GM12878 (cell line): ENCODE measurements at regions not wholly inside any gene's neighbourhood (a gene's known extent, or its start where the extent isn't known, plus 50 kb on each side); places are given as distances from the start of the nearest gene placed in this dataset.

ENCODE experiments used
- ATAC-seq: fragments of 200-7000 bp; cut with Tn5 transposase; 3 replicates; pipeline ENCODE4 v1.9.1; 2020; ENCODE audit warnings: mild to moderate bottlenecking, moderate library complexity
- BruUV-seq: library from RNA; stranded (reverse); fragments of 400-500 nt; replicated peaks from 2 replicates; lab custom pipeline; 2021; lab: Mats Ljungman, UMichigan
- CTCF ChIA-PET: fragments of 300-600 bp; sonication (Branson Sonifier 250); formaldehyde crosslinking; extraction: SDS; loops from one replicate; lab custom pipeline; 2021; ENCODE audit warnings: inconsistent platforms; lab: Yijun Ruan, JAX
- POLR2A ChIA-PET: fragments of 350-600 bp; formaldehyde crosslinking; extraction: SDS; loops from one replicate; lab custom pipeline; 2021; ENCODE audit warnings: inconsistent platforms; lab: Charles Lee
- RAD21 ChIA-PET: fragments of 300-600 bp; sonication (Branson Sonifier 250); formaldehyde crosslinking; loops from one replicate; lab custom pipeline; 2023; ENCODE audit warnings: antibody characterized with exemption; ENCODE audit not compliant: unreplicated experiment; lab: Charles Lee
- SMC1A ChIA-PET: fragments of 300-600 bp; sonication (Branson Sonifier 250); formaldehyde crosslinking; loops from one replicate; lab custom pipeline; 2023; ENCODE audit not compliant: unreplicated experiment, uncharacterized antibody; lab: Charles Lee
- DNase-seq: peaks from one replicate; pipeline ENCODE4 v3.0.0-alpha.2; 2011; ENCODE audit warnings: low read depth, low spot score
- FAIRE-seq: peaks from 3 replicates; lab custom pipeline; 2011; peaks lifted over from hg19 to GRCh38; lab: Jason Lieb, UNC
- H2AFZ ChIP-seq: 2 replicates; pipeline ENCODE4 v1.6.0; 2011; ENCODE audit warnings: low read depth, low read length, control low read depth; ENCODE audit not compliant: control insufficient read depth
- H3K27ac ChIP-seq: 2 replicates; pipeline ENCODE4 v1.5.1; 2011; ENCODE audit warnings: control low read depth; ENCODE audit not compliant: control insufficient read depth, insufficient read depth
- H3K27me3 ChIP-seq, 2 experiments: replicated peaks in 1 of 2; 2 replicates each; pipeline versions ENCODE4 v1.6.0 to v1.6.1; 2011; ENCODE audit warnings: low read length in 1 of 2; ENCODE audit not compliant: control insufficient read depth in 2 of 2, insufficient read depth in 2 of 2
- H3K36me3 ChIP-seq, 2 experiments: 2 replicates each; pipeline ENCODE4 v1.5.1; 2011; ENCODE audit warnings: low read length in 1 of 2; ENCODE audit not compliant: control insufficient read depth in 2 of 2, insufficient read depth in 2 of 2
- H3K4me1 ChIP-seq: 2 replicates; pipeline ENCODE4 v1.6.1; 2011; ENCODE audit warnings: mild to moderate bottlenecking, low read length, moderate library complexity, mixed read lengths; ENCODE audit not compliant: control insufficient read depth, insufficient read depth
- H3K4me2 ChIP-seq: 2 replicates; pipeline ENCODE4 v1.6.0; 2011; ENCODE audit warnings: control low read depth; ENCODE audit not compliant: control insufficient read depth, insufficient read depth
- H3K4me3 ChIP-seq: fragments of 200-600 bp; sonication (generic); 2 replicates; pipeline ENCODE4 v1.5.1; 2016
- H3K79me2 ChIP-seq: 2 replicates; pipeline ENCODE4 v1.6.0; 2011; ENCODE audit warnings: low read length; ENCODE audit not compliant: control insufficient read depth, insufficient read depth
- H3K9ac ChIP-seq: 2 replicates; pipeline ENCODE4 v1.8.0; 2011; ENCODE audit warnings: low read length, control low read depth, mixed read lengths; ENCODE audit not compliant: control insufficient read depth, insufficient read depth
- H3K9me3 ChIP-seq: replicated peaks from 3 replicates; pipeline ENCODE4 v1.5.1; 2011; ENCODE audit warnings: mild to moderate bottlenecking, low read length; ENCODE audit not compliant: control insufficient read depth, insufficient read depth
- H4K20me1 ChIP-seq: 2 replicates; pipeline ENCODE4 v1.6.0; 2011; ENCODE audit not compliant: control insufficient read depth, insufficient read depth
- ASH2L ChIP-seq: fragments of 300-600, 200-600 bp; sonication (generic); IDR thresholded peaks from 2 replicates; pipeline ENCODE4 v1.6.1; 2017; ENCODE audit warnings: low read depth, mild to moderate bottlenecking, borderline replicate concordance
- BHLHE40 ChIP-seq, 2 experiments: fragments of 450-650 bp in 1 of 2; IDR thresholded peaks; 2 replicates each; pipeline ENCODE4 v1.6.1; 2011 to 2017; ENCODE audit warnings: low read depth in 2 of 2, borderline replicate concordance in 1 of 2, improper control_type of control experiment in 1 of 2, low read length in 1 of 2, mild to moderate bottlenecking in 1 of 2
- DPF2 ChIP-seq: fragments of 450-650 bp; IDR thresholded peaks from 2 replicates; pipeline ENCODE4 v1.6.1; 2017; ENCODE audit warnings: mild to moderate bottlenecking
- ESRRA ChIP-seq: IDR thresholded peaks from 2 replicates; pipeline ENCODE4 v1.6.1; 2012; ENCODE audit warnings: mild to moderate bottlenecking, low read length, improper control_type of control experiment
- GATAD2B ChIP-seq: fragments of 450-650 bp; conservative IDR thresholded peaks from 2 replicates; pipeline ENCODE4 v1.6.1; 2017; ENCODE audit warnings: low read depth, mild to moderate bottlenecking, moderate library complexity
- HDAC6 ChIP-seq: fragments of 200-600 bp; sonication (generic); IDR thresholded peaks from one replicate; pipeline ENCODE4 v1.8.0; 2017; ENCODE audit warnings: antibody characterized with exemption; ENCODE audit not compliant: unreplicated experiment
- JUNB ChIP-seq: IDR thresholded peaks from 2 replicates; pipeline ENCODE4 v1.6.1; 2016; ENCODE audit warnings: antibody characterized with exemption, mild to moderate bottlenecking
- MYC ChIP-seq: IDR thresholded peaks from 2 replicates; pipeline ENCODE4 v1.6.1; 2011; ENCODE audit warnings: mild to moderate bottlenecking, low read length, moderate library complexity, inconsistent platforms; ENCODE audit not compliant: insufficient read depth, insufficient replicate concordance, insufficient read length, severe bottlenecking
- NFYB ChIP-seq: IDR thresholded peaks from 2 replicates; pipeline ENCODE4 v1.6.1; 2011; ENCODE audit warnings: low read depth, mild to moderate bottlenecking, low read length, improper control_type of control experiment, moderate library complexity; ENCODE audit not compliant: insufficient read depth
- RELA ChIP-seq: fragments of 450-650 bp; IDR thresholded peaks from 2 replicates; pipeline ENCODE4 v1.8.0; 2014; ENCODE audit warnings: borderline replicate concordance; ENCODE audit not compliant: partially characterized antibody
- SMAD1 ChIP-seq: fragments of 450-650 bp; IDR thresholded peaks from 2 replicates; pipeline ENCODE4 v1.6.1; 2018; ENCODE audit warnings: mild to moderate bottlenecking, low read depth; ENCODE audit not compliant: partially characterized antibody
- SMARCA5 ChIP-seq: fragments of 450-650 bp; IDR thresholded peaks from 2 replicates; pipeline ENCODE4 v1.6.1; 2017; ENCODE audit warnings: mild to moderate bottlenecking
- TCF7 ChIP-seq: IDR thresholded peaks from 2 replicates; pipeline ENCODE4 v1.6.1; 2014; ENCODE audit warnings: antibody characterized with exemption, borderline replicate concordance
- WGBS: methylation state at CpG from one replicate; pipeline ENCODE4 v1.1.6; 2016; ENCODE audit warnings: low lambda C conversion rate; ENCODE audit not compliant: insufficient replicate concordance, insufficient coverage; ENCODE audit errors: missing lambda C conversion rate; 5-methylcytosine and 5-hydroxymethylcytosine counted together
- in situ Hi-C: fragments of 300-500 bp; cut with MboI; formaldehyde crosslinking; loops from 9 replicates; pipeline ENCODE4 v1.14.3; 2018; ENCODE audit warnings: mixed read lengths
- intact Hi-C: fragments of 100-400 bp; cut with micrococcal nuclease; formaldehyde crosslinking; loops from one replicate; pipeline ENCODE4 v1.14.2; 2022; ENCODE audit not compliant: unreplicated experiment
- TF ChIP-seq, protein P1 (sequence below): IDR thresholded peaks from 2 replicates; pipeline ENCODE4 v1.6.1; 2012; ENCODE audit warnings: mild to moderate bottlenecking, low read depth, low read length
- TF ChIP-seq, protein P2 (sequence below): IDR thresholded peaks from 2 replicates; pipeline ENCODE4 v1.6.1; 2012; ENCODE audit warnings: low read depth, low read length, improper control_type of control experiment
- TF ChIP-seq, protein P3 (sequence below): fragments of 450-650 bp; formaldehyde crosslinking; IDR thresholded peaks from 2 replicates; pipeline ENCODE4 v1.4.0; 2022; ENCODE audit warnings: mild to moderate bottlenecking, moderate library complexity

DNA sequence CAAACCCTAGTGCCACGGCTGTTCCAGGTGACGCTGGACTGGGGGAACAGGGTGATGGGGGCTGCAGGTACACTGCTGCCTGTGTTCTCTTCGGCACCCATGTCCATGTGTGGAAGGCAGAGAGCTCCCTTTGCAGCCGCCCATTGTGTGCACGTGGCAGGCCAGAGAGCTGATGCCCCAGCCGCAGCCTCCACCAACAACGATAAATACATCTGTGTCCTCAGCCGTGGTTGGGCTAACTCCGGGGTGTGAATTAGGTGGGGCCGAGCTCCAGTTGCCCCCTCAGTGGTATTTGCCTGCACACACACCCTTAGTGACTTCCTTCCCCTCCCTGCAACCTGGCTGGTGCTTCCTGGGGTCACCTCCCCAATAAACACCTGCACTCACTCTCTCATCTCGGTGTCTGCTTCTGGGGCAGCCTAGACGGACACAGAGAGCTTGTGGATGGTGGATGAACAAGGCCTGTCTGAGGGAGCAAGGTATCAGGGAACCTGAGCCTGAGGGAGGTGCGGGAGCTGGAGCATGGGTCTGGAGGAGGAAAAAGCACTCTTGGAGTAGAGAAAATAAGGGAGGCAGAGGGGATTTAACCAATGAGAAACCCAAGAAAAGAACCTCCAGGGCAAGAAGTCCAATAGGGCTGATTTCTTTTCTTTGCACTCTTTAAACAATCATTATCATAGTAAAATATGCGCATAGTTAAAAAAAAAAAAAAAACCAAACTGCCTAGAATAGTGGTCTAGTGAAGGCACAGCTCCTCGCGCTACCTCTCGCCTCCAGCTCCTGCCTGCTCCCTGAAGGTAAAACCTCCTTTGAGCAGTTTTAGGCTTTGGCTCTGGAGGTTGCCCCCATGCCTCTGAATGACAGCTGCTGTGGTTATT, 112.6 kb downstream of the ZNF664 start (continued):
- TF ChIP-seq, protein P1, sequence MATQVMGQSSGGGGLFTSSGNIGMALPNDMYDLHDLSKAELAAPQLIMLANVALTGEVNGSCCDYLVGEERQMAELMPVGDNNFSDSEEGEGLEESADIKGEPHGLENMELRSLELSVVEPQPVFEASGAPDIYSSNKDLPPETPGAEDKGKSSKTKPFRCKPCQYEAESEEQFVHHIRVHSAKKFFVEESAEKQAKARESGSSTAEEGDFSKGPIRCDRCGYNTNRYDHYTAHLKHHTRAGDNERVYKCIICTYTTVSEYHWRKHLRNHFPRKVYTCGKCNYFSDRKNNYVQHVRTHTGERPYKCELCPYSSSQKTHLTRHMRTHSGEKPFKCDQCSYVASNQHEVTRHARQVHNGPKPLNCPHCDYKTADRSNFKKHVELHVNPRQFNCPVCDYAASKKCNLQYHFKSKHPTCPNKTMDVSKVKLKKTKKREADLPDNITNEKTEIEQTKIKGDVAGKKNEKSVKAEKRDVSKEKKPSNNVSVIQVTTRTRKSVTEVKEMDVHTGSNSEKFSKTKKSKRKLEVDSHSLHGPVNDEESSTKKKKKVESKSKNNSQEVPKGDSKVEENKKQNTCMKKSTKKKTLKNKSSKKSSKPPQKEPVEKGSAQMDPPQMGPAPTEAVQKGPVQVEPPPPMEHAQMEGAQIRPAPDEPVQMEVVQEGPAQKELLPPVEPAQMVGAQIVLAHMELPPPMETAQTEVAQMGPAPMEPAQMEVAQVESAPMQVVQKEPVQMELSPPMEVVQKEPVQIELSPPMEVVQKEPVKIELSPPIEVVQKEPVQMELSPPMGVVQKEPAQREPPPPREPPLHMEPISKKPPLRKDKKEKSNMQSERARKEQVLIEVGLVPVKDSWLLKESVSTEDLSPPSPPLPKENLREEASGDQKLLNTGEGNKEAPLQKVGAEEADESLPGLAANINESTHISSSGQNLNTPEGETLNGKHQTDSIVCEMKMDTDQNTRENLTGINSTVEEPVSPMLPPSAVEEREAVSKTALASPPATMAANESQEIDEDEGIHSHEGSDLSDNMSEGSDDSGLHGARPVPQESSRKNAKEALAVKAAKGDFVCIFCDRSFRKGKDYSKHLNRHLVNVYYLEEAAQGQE = no peak
- TF ChIP-seq ASH2L (no peak), HDAC6 (no peak), TCF7 (no peak), MYC (no peak), BHLHE40 (IDR thresholded peaks at IDR 0.05; ENCODE audit: borderline replicate concordance in 1 of 2, low read depth in 2 of 2, low read length in 1 of 2) (no peak)
- TF ChIP-seq, all 136 proteins: peak for 0

DNA sequence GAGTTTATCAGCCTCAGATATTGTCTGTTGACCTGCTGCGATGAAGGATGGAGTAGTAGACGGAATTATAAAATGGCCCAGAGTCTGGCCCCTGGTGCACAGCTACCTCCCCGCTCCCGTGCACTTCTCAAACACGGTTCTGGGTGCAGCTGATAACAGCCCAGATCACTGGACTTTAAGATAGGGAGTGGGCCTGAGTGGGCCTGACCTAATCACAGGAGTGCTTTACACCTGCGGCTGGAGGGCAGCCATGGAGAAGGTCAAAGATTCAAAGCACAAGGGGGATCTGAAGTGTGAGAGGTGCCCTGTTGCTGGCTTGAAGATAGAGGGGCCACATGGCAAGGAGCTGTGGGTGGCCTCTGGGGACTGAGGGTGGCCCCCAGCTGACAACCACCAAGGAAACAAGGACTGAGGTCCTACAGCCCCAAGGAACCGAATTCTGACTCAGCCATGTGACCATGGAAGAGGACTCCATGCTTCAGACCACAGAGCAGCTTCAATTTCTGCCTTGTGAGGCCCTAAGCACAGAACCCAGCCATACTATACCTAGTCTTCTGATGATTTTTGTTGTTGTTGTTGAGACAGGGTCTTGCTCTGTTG, 113.4 kb downstream of the ZNF664 start:
- SMC1A ChIA-PET = no interaction called here
- no peaks in the 10 kb centered on the region for H3K27me3 ChIP-seq
- DNase-seq (no peak), FAIRE-seq (no peak), ATAC-seq (no peak)
- no TSS peak for BruUV-seq
- H3K4me1 ChIP-seq = no peaks in the 10 kb centered on the region
- 62% methylated on average over 7 of the region's 7 CpGs for WGBS
- H3K79me2 ChIP-seq = no peaks in the 10 kb centered on the region
- RAD21 ChIA-PET = no interaction called here
- no peaks in the 10 kb centered on the region for H4K20me1 ChIP-seq
- H2AFZ ChIP-seq = no peak overlapping the region
- CTCF ChIA-PET = no interaction called here
- no peaks in the 10 kb centered on the region; the same call in 2 of the 3 replicates for H3K9me3 ChIP-seq
- in situ Hi-C loops = no loop called here
- H3K4me3 ChIP-seq = no peak overlapping the region
- H3K36me3 ChIP-seq = no peaks in the 10 kb centered on the region
- intact Hi-C loops = no loop called here
- H3K27ac ChIP-seq = no peak overlapping the region
- no peak overlapping the region for H3K4me2 ChIP-seq
- H3K9ac ChIP-seq = no peak overlapping the region
- POLR2A ChIA-PET = no interaction called here
- TF ChIP-seq GATAD2B = no peak
- no peak for TF ChIP-seq JUNB
- TF ChIP-seq, protein P2, sequence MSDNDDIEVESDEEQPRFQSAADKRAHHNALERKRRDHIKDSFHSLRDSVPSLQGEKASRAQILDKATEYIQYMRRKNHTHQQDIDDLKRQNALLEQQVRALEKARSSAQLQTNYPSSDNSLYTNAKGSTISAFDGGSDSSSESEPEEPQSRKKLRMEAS = no peak
- no peak for TF ChIP-seq DPF2
- TF ChIP-seq NFYB = no peak
- no peak for TF ChIP-seq SMARCA5
- TF ChIP-seq RELA = no peak
- TF ChIP-seq, protein P3, sequence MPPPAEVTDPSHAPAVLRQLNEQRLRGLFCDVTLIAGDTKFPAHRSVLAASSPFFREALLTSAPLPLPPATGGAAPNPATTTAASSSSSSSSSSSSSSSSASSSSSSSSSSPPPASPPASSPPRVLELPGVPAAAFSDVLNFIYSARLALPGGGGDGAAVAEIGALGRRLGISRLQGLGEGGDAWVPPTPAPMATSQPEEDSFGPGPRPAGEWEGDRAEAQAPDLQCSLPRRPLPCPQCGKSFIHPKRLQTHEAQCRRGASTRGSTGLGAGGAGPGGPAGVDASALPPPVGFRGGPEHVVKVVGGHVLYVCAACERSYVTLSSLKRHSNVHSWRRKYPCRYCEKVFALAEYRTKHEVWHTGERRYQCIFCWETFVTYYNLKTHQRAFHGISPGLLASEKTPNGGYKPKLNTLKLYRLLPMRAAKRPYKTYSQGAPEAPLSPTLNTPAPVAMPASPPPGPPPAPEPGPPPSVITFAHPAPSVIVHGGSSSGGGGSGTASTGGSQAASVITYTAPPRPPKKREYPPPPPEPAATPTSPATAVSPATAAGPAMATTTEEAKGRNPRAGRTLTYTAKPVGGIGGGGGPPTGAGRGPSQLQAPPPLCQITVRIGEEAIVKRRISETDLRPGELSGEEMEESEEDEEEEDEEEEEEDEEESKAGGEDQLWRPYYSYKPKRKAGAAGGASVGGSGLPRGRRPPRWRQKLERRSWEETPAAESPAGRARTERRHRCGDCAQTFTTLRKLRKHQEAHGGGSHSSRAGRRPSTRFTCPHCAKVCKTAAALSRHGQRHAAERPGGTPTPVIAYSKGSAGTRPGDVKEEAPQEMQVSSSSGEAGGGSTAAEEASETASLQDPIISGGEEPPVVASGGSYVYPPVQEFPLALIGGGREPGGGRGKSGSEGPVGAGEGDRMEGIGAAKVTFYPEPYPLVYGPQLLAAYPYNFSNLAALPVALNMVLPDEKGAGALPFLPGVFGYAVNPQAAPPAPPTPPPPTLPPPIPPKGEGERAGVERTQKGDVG (CRISPR knock-in tag) = no peak
- TF ChIP-seq SMAD1 = no peak
- no peak for TF ChIP-seq ESRRA
